Peyer's patch (tissue), 4 donors: ENCODE measurements at regions not wholly inside any gene's neighbourhood (a gene's known extent, or its start where the extent isn't known, plus 50 kb on each side); places are given as distances from the start of the nearest gene placed in this dataset.

Source experiments
- CTCF ChIP-seq, 6 experiments: fragments of 450-650 bp in 4 of 6; fragments of 200-600 bp in 2 of 6; sonication (generic) in 1 of 6; IDR thresholded peaks; one replicate each; pipeline ENCODE4 v1.5.1; 2017 to 2019; ENCODE audit warnings: antibody characterized with exemption in 6 of 6, mild to moderate bottlenecking in 3 of 6, moderate library complexity in 1 of 6
- POLR2A ChIP-seq, 2 donors: fragments of 450-650 bp; IDR thresholded peaks; one replicate each; pipeline ENCODE4 v1.5.1; 2017; ENCODE audit warnings: antibody characterized with exemption in 2 of 2, mild to moderate bottlenecking in 2 of 2, moderate library complexity in 2 of 2

- TF ChIP-seq CTCF (IDR thresholded peaks at IDR 0.05) = no peak
- no peak for TF ChIP-seq POLR2A (IDR thresholded peaks at IDR 0.05)
Measured at GRCh38 chr2:114346658-114347057, 95.8 kb upstream of the DPP10 start.
